ENCODE measurements at regions not wholly inside any gene's neighbourhood (a gene's known extent, or its start where the extent isn't known, plus 50 kb on each side); places are given as distances from the start of the nearest gene placed in this dataset.

GRCh38 chr5:61677220-61677619 lies 345.2 kb downstream of the ZSWIM6 start:
- Mint-ChIP-seq H3K27me3 (ENCODE audit: low read depth) (no peaks in the 10 kb centered on the region), H3K27ac (no peak overlapping the region), H3K36me3 (ENCODE audit: low read depth) (no peaks in the 10 kb centered on the region), H3K4me3 (no peak overlapping the region), H3K4me1 (ENCODE audit: low read depth) (no peaks in the 10 kb centered on the region), H3K9me3 (no peaks in the 10 kb centered on the region)

GRCh38 chr5:61678966-61679365 lies 346.9 kb downstream of the ZSWIM6 start:
- Mint-ChIP-seq H3K36me3 (ENCODE audit: low read depth) (no peaks in the 10 kb centered on the region), H3K4me3 (no peak overlapping the region), H3K27me3 (ENCODE audit: low read depth) (no peaks in the 10 kb centered on the region), H3K9me3 (no peaks in the 10 kb centered on the region), H3K4me1 (ENCODE audit: low read depth) (no peaks in the 10 kb centered on the region), H3K27ac (no peak overlapping the region)

GRCh38 chr5:61679562-61679961 lies 347.5 kb downstream of the ZSWIM6 start:
- Mint-ChIP-seq H3K36me3 (ENCODE audit: low read depth) (no peaks in the 10 kb centered on the region), H3K27me3 (ENCODE audit: low read depth) (no peaks in the 10 kb centered on the region), H3K9me3 (no peaks in the 10 kb centered on the region), H3K27ac (no peak overlapping the region), H3K4me1 (ENCODE audit: low read depth) (no peaks in the 10 kb centered on the region), H3K4me3 (no peak overlapping the region)

- H3K4me1 Mint-ChIP-seq (ENCODE audit: low read depth), result no peaks in the 10 kb centered on the region
- no peaks in the 10 kb centered on the region for H3K9me3 Mint-ChIP-seq
- H3K4me3 Mint-ChIP-seq, result no peak overlapping the region
- no peak overlapping the region for H3K27ac Mint-ChIP-seq
- H3K27me3 Mint-ChIP-seq (ENCODE audit: low read depth), result no peaks in the 10 kb centered on the region
- H3K36me3 Mint-ChIP-seq (ENCODE audit: low read depth), result no peaks in the 10 kb centered on the region
Measured at GRCh38 chr5:61680247-61680646, 348.2 kb downstream of the ZSWIM6 start.

- H3K4me3 Mint-ChIP-seq, result no peak overlapping the region
- H3K4me1 Mint-ChIP-seq (ENCODE audit: low read depth), result no peaks in the 10 kb centered on the region
- H3K27me3 Mint-ChIP-seq (ENCODE audit: low read depth), result no peaks in the 10 kb centered on the region
- no peaks in the 10 kb centered on the region for H3K9me3 Mint-ChIP-seq
- no peaks in the 10 kb centered on the region for H3K36me3 Mint-ChIP-seq (ENCODE audit: low read depth)
- no peak overlapping the region for H3K27ac Mint-ChIP-seq
Measured at GRCh38 chr5:61683148-61683547, 351.1 kb downstream of the ZSWIM6 start.

- Mint-ChIP-seq H3K4me3 (no peak overlapping the region), H3K9me3 (no peaks in the 10 kb centered on the region), H3K4me1 (ENCODE audit: low read depth) (no peaks in the 10 kb centered on the region), H3K27ac (no peak overlapping the region), H3K27me3 (ENCODE audit: low read depth) (no peaks in the 10 kb centered on the region), H3K36me3 (ENCODE audit: low read depth) (no peaks in the 10 kb centered on the region)
Measured at GRCh38 chr5:61683926-61684325, 351.9 kb downstream of the ZSWIM6 start.

GRCh38 chr5:61686491-61687257 lies 354.6 kb downstream of the ZSWIM6 start:
- H3K9me3 Mint-ChIP-seq, result no peaks in the 10 kb centered on the region
- no peak overlapping the region for H3K27ac Mint-ChIP-seq
- H3K4me1 Mint-ChIP-seq (ENCODE audit: low read depth), result no peaks in the 10 kb centered on the region
- H3K36me3 Mint-ChIP-seq (ENCODE audit: low read depth), result no peaks in the 10 kb centered on the region
- no peaks in the 10 kb centered on the region for H3K27me3 Mint-ChIP-seq (ENCODE audit: low read depth)
- H3K4me3 Mint-ChIP-seq, result no peak overlapping the region

- no peak overlapping the region for H3K4me3 Mint-ChIP-seq
- H3K4me1 Mint-ChIP-seq (ENCODE audit: low read depth), result no peaks in the 10 kb centered on the region
- H3K9me3 Mint-ChIP-seq, result no peaks in the 10 kb centered on the region
- H3K36me3 Mint-ChIP-seq (ENCODE audit: low read depth), result no peaks in the 10 kb centered on the region
- peaks cover 4% of the 10 kb centered on the region for H3K27me3 Mint-ChIP-seq (ENCODE audit: low read depth)
- no peak overlapping the region for H3K27ac Mint-ChIP-seq
Measured at GRCh38 chr5:61687371-61687770, 355.3 kb downstream of the ZSWIM6 start.

- no peak overlapping the region for H3K27ac Mint-ChIP-seq
- no peak overlapping the region for H3K4me3 Mint-ChIP-seq
- no peaks in the 10 kb centered on the region for H3K36me3 Mint-ChIP-seq (ENCODE audit: low read depth)
- H3K27me3 Mint-ChIP-seq (ENCODE audit: low read depth), result peaks cover 4% of the 10 kb centered on the region
- H3K9me3 Mint-ChIP-seq, result no peaks in the 10 kb centered on the region
- no peaks in the 10 kb centered on the region for H3K4me1 Mint-ChIP-seq (ENCODE audit: low read depth)
Measured at GRCh38 chr5:61689153-61689846, 357.2 kb downstream of the ZSWIM6 start.

- Mint-ChIP-seq H3K36me3 (ENCODE audit: low read depth) (no peaks in the 10 kb centered on the region), H3K9me3 (no peaks in the 10 kb centered on the region), H3K27me3 (ENCODE audit: low read depth) (no peaks in the 10 kb centered on the region), H3K4me3 (no peak overlapping the region), H3K4me1 (ENCODE audit: low read depth) (no peaks in the 10 kb centered on the region), H3K27ac (no peak overlapping the region)
Measured at GRCh38 chr5:61697809-61698558, 365.9 kb downstream of the ZSWIM6 start.

GRCh38 chr5:61701877-61702602 lies 370.0 kb downstream of the ZSWIM6 start:
- Mint-ChIP-seq H3K9me3 (no peaks in the 10 kb centered on the region), H3K27me3 (ENCODE audit: low read depth) (no peaks in the 10 kb centered on the region), H3K36me3 (ENCODE audit: low read depth) (no peaks in the 10 kb centered on the region), H3K4me1 (ENCODE audit: low read depth) (no peaks in the 10 kb centered on the region), H3K4me3 (no peak overlapping the region), H3K27ac (no peak overlapping the region)

GRCh38 chr5:61702784-61703183 lies 370.7 kb downstream of the ZSWIM6 start:
- no peak overlapping the region for H3K27ac Mint-ChIP-seq
- no peaks in the 10 kb centered on the region for H3K4me1 Mint-ChIP-seq (ENCODE audit: low read depth)
- H3K27me3 Mint-ChIP-seq (ENCODE audit: low read depth), result no peaks in the 10 kb centered on the region
- no peaks in the 10 kb centered on the region for H3K9me3 Mint-ChIP-seq
- H3K36me3 Mint-ChIP-seq (ENCODE audit: low read depth), result no peaks in the 10 kb centered on the region
- no peak overlapping the region for H3K4me3 Mint-ChIP-seq

- no peaks in the 10 kb centered on the region for H3K36me3 Mint-ChIP-seq (ENCODE audit: low read depth)
- H3K27ac Mint-ChIP-seq, result no peak overlapping the region
- no peak overlapping the region for H3K4me3 Mint-ChIP-seq
- H3K9me3 Mint-ChIP-seq, result no peaks in the 10 kb centered on the region
- H3K4me1 Mint-ChIP-seq (ENCODE audit: low read depth), result no peaks in the 10 kb centered on the region
- no peaks in the 10 kb centered on the region for H3K27me3 Mint-ChIP-seq (ENCODE audit: low read depth)
Measured at GRCh38 chr5:61704289-61704688, 372.2 kb downstream of the ZSWIM6 start.

GRCh38 chr5:61706751-61707150 lies 374.7 kb downstream of the ZSWIM6 start:
- Mint-ChIP-seq H3K27ac (no peak overlapping the region), H3K36me3 (ENCODE audit: low read depth) (no peaks in the 10 kb centered on the region), H3K27me3 (ENCODE audit: low read depth) (no peaks in the 10 kb centered on the region), H3K9me3 (no peaks in the 10 kb centered on the region), H3K4me1 (ENCODE audit: low read depth) (no peaks in the 10 kb centered on the region), H3K4me3 (no peak overlapping the region)
